OCI-LY3 (cell line): ENCODE measurements at regions not wholly inside any gene's neighbourhood (a gene's known extent, or its start where the extent isn't known, plus 50 kb on each side); places are given as distances from the start of the nearest gene placed in this dataset.
"Not testable (repeated sequence)": the region's sequence is repeated elsewhere in the genome, so short reads cannot be mapped to it uniquely, and the experiment has no call there.

Experiments used
- H2AFZ ChIP-seq: fragments of 200-600, 300-600 bp; shearing (Covaris generic); 2 replicates; pipeline ENCODE4 v1.6.0; 2014; ENCODE audit warnings: antibody characterized with exemption, low read depth, low read length
- H3K27ac ChIP-seq: fragments of 200-600, 300-600 bp; sonication (generic); 2 replicates; pipeline ENCODE4 v1.5.1; 2014; ENCODE audit warnings: mild to moderate bottlenecking, low read length, moderate library complexity, mixed read lengths
- H3K27me3 ChIP-seq: fragments of 200-600, 300-600 bp; sonication (generic); 2 replicates; pipeline ENCODE4 v1.6.1; 2014; ENCODE audit warnings: low read depth, low read length, mixed read lengths
- H3K36me3 ChIP-seq: fragments of 200-600, 300-600 bp; sonication (generic); replicated peaks from 2 replicates; pipeline ENCODE3; 2014; ENCODE audit warnings: low read depth, low read length, mixed read lengths
- H3K4me1 ChIP-seq: fragments of 300-600, 200-600 bp; sonication (generic); 2 replicates; pipeline ENCODE4 v1.6.1; 2014; ENCODE audit warnings: low read length, mixed read lengths
- H3K4me2 ChIP-seq: fragments of 200-600, 300-600 bp; sonication (generic); 2 replicates; pipeline ENCODE4 v1.6.1; 2014; ENCODE audit warnings: low read length, mixed read lengths
- H3K4me3 ChIP-seq: fragments of 300-600, 200-600 bp; sonication (generic); 2 replicates; pipeline ENCODE4 v1.5.1; 2014; ENCODE audit warnings: antibody characterized with exemption, mild to moderate bottlenecking, low read length, moderate library complexity
- H3K79me2 ChIP-seq: fragments of 300-600, 200-600 bp; shearing (Covaris generic); 2 replicates; pipeline ENCODE4 v1.6.1; 2014; ENCODE audit warnings: mild to moderate bottlenecking, low read length, mixed read lengths
- H3K9ac ChIP-seq: fragments of 300-600, 200-600 bp; shearing (Covaris generic); 2 replicates; pipeline ENCODE4 v1.6.0; 2014; ENCODE audit warnings: mild to moderate bottlenecking, low read length, moderate library complexity
- H3K9me3 ChIP-seq: fragments of 200-600, 300-600 bp; shearing (Covaris generic); 2 replicates; pipeline ENCODE4 v1.6.1; 2014; ENCODE audit warnings: low read length, mixed read lengths; ENCODE audit not compliant: insufficient read depth
- H4K20me1 ChIP-seq: fragments of 200-600, 300-600 bp; sonication (generic); 2 replicates; pipeline ENCODE4 v1.6.1; 2016; ENCODE audit warnings: low read length, mixed read lengths; ENCODE audit not compliant: insufficient read depth
- EZH2phosphoT487 ChIP-seq: fragments of 200-600 bp; shearing (Covaris generic); IDR thresholded peaks from 2 replicates; pipeline ENCODE4 v1.6.1; 2018; ENCODE audit warnings: antibody characterized with exemption, mixed run types, low read depth
- TF ChIP-seq, protein P1 (sequence below): fragments of 200-600, 300-600 bp; sonication (generic); IDR thresholded peaks from 2 replicates; pipeline ENCODE4 v1.5.1; 2014; ENCODE audit warnings: antibody characterized with exemption, low read length, low read depth

DNA sequence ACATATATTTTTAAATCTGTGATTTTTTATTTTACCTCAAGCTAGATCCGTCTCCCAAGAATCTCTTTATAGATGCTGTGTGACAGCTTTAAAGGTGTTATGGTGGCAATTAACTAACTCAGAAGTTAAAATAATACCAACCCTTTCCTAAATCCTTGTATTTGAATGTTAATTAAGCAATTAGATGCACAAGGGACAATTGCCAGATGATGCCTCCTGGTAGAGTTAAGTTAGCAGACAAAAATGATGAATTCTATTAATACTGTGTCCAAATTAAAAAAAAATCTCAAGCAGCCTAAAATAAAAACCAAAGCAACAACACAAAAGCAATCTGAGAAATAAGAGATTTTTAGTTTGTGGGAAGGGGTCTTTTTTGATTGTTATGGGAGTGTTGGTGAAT is 78.9 kb downstream of the FANCF start:
- Histone ChIP-seq H3K36me3 (no peaks in the 10 kb centered on the region), H4K20me1 (no peaks in the 10 kb centered on the region), H3K9me3 (no peaks in the 10 kb centered on the region), H3K4me2 (no peak overlapping the region), H3K9ac (no peak overlapping the region), H2AFZ (no peak overlapping the region), H3K27ac (no peak overlapping the region), H3K27me3 (no peaks in the 10 kb centered on the region), H3K79me2 (no peaks in the 10 kb centered on the region), H3K4me1 (no peaks in the 10 kb centered on the region), H3K4me3 (no peak overlapping the region)
- no peak for TF ChIP-seq EZH2phosphoT487
- TF ChIP-seq, protein P1, sequence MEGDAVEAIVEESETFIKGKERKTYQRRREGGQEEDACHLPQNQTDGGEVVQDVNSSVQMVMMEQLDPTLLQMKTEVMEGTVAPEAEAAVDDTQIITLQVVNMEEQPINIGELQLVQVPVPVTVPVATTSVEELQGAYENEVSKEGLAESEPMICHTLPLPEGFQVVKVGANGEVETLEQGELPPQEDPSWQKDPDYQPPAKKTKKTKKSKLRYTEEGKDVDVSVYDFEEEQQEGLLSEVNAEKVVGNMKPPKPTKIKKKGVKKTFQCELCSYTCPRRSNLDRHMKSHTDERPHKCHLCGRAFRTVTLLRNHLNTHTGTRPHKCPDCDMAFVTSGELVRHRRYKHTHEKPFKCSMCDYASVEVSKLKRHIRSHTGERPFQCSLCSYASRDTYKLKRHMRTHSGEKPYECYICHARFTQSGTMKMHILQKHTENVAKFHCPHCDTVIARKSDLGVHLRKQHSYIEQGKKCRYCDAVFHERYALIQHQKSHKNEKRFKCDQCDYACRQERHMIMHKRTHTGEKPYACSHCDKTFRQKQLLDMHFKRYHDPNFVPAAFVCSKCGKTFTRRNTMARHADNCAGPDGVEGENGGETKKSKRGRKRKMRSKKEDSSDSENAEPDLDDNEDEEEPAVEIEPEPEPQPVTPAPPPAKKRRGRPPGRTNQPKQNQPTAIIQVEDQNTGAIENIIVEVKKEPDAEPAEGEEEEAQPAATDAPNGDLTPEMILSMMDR = no peak

DNA sequence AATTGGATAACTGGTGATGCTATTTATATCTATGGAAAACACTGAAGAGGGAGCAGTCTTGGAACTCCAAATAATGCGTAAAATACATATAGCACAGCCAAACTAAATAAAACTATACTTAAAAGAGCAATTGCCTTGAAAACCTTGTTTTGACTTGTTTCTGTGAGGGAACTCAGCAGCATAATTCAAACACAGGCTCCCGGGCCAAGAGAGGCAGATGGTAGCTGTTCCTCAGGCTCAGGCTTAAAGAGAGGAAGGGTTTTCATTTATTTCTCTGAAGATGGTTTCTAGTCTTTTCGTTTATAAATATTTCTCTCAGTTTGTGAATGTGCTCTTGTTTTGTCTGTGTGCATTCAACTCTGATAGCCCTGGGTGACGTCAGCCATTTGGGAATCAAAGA is 82.4 kb downstream of the FANCF start:
- no peak for TF ChIP-seq EZH2phosphoT487
- TF ChIP-seq, protein P1 = no peak

DNA sequence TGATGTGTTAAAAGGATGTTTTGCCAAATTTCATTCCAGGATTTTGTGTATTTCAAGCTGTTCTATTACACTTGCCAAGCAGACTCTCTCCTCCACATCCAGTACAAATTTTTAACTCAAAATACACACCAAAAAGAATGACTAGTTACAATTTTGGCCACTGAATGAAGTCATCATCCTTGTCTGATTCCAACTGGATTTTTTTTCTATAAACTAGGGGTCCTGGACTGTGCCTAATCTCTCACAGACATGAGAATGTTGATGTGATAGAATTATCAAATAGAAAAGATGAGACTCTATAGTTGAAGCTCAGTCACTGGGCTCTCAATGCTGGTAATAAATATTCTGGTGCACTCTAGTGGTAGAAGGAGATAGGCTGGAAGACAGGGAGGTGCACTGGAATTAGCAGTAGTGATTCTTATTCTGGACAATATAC is 85.8 kb downstream of the FANCF start:
- Histone ChIP-seq H3K4me1 (peaks cover 3% of the 10 kb centered on the region; the same call in 1 of the 2 replicates), H3K27me3 (no peaks in the 10 kb centered on the region), H3K36me3 (no peaks in the 10 kb centered on the region), H2AFZ (no peak overlapping the region), H3K27ac (no peak overlapping the region), H4K20me1 (no peaks in the 10 kb centered on the region), H3K9ac (no peak overlapping the region), H3K9me3 (no peaks in the 10 kb centered on the region), H3K4me2 (no peak overlapping the region), H3K79me2 (no peaks in the 10 kb centered on the region), H3K4me3 (no peak overlapping the region)
- TF ChIP-seq EZH2phosphoT487 = no peak
- TF ChIP-seq, protein P1 = peak; percentile 67

More for the DNA sequence above, 82.4 kb downstream of the FANCF start:
- no peak overlapping the region for H3K4me3 ChIP-seq
- no peaks in the 10 kb centered on the region for H4K20me1 ChIP-seq
- H2AFZ ChIP-seq = no peak overlapping the region
- H3K9ac ChIP-seq = no peak overlapping the region
- H3K79me2 ChIP-seq = no peaks in the 10 kb centered on the region
- no peaks in the 10 kb centered on the region for H3K9me3 ChIP-seq
- H3K27ac ChIP-seq = no peak overlapping the region
- H3K4me2 ChIP-seq = no peak overlapping the region
- no peaks in the 10 kb centered on the region for H3K27me3 ChIP-seq
- H3K4me1 ChIP-seq = no peaks in the 10 kb centered on the region
- no peaks in the 10 kb centered on the region for H3K36me3 ChIP-seq

DNA sequence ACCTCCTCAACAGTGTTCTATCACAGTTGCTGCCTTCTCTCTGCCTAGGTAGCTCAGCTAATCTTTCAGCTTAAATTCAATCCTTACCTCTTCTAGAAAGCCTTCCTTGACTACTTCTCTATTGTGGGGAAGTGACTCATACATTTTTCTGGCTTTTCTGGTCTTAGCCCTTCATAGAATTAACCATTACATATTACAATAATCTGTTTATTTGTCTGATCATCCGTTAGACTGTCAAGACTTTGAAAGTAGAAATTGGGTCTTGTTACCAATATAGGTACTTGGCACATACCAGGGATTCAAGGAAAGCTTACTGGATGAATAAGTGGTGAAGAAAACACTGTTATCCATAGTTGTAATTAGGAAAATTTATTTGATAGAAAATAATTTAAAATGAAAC is 89.6 kb downstream of the FANCF start:
- no peak overlapping the region for H3K27ac ChIP-seq
- no peaks in the 10 kb centered on the region for H3K79me2 ChIP-seq
- no peaks in the 10 kb centered on the region for H4K20me1 ChIP-seq
- H2AFZ ChIP-seq = no peak overlapping the region
- peaks cover 3% of the 10 kb centered on the region; the same call in 1 of the 2 replicates for H3K4me1 ChIP-seq
- no peaks in the 10 kb centered on the region for H3K27me3 ChIP-seq
- H3K4me3 ChIP-seq = no peak overlapping the region
- no peak overlapping the region for H3K9ac ChIP-seq
- H3K4me2 ChIP-seq = no peak overlapping the region
- no peaks in the 10 kb centered on the region for H3K36me3 ChIP-seq
- TF ChIP-seq, protein P1 = no peak
- TF ChIP-seq EZH2phosphoT487 = no peak
- H3K9me3 ChIP-seq = no peaks in the 10 kb centered on the region

DNA sequence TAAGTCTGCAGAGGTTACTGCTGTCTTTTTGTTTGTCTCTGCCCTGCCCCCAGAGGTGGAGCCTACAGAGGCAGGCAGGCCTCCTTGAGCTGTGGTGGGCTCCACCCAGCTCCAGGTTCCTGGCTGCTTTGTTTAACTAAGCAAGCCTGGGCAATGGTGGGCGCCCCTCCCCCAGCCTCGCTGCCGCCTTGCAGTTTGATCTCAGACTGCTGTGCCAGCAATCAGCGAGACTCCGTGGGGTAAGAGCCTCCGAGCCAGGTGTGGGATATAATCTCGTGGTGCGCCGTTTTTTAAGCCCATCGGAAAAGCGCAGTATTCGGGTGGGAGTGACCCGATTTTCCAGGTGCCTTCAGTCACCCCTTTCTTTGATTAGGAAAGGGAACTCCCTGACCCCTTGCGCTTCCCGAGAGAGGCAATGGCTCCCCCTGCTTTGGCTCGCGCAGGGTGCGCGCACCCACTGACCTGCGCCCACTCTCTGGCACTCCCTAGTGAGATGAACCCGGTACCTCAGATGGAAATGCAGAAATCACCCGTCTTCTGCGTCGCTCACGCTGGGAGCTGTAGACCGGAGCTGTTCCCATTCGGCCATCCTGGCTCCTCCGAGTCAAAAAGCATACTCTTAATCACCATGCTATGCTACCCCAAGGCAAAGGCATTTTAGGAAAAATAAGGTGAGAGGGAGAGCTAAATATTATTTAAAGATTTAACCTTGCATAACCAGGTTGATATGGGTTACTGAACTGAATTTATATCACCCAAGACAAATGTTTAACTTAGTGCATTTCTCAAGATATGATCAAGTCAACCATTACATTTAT is 96.8 kb downstream of the FANCF start:
- H3K4me2 ChIP-seq, H2AFZ ChIP-seq, H3K4me1 ChIP-seq, H3K36me3 ChIP-seq, H3K79me2 ChIP-seq, H3K9ac ChIP-seq, H4K20me1 ChIP-seq, H3K27me3 ChIP-seq, H3K27ac ChIP-seq, H3K4me3 ChIP-seq, H3K9me3 ChIP-seq: not testable (repeated sequence)
